GM23338 (cell line): ENCODE measurements at regions not wholly inside any gene's neighbourhood (a gene's known extent, or its start where the extent isn't known, plus 50 kb on each side); places are given as distances from the start of the nearest gene placed in this dataset.
A peak's percentile ranks its signal among the peaks of the same experiment; 100 is the strongest.

Experiments
- ATAC-seq: fragments of 200-7000 bp; cut with Tn5 transposase; 3 replicates; pipeline ENCODE4 v1.9.1; 2020
- DNase-seq: peaks from one replicate; pipeline ENCODE4 v3.0.0-alpha.2; 2015; ENCODE audit warnings: low spot score
- H2AFZ ChIP-seq: fragments of 200-600 bp; sonication (generic); 2 replicates; pipeline ENCODE4 v1.8.0; 2016; ENCODE audit warnings: antibody characterized with exemption, mild to moderate bottlenecking, moderate library complexity
- H3F3A ChIP-seq: fragments of 200-600 bp; sonication (generic); replicated peaks from 2 replicates; pipeline ENCODE4 v1.8.0; 2017; ENCODE audit warnings: antibody characterized with exemption, mixed run types, low read depth
- H3K27ac ChIP-seq: fragments of 200-600 bp; sonication (generic); 2 replicates; pipeline ENCODE4 v1.6.1; 2016; ENCODE audit warnings: low read depth
- H3K27me3 ChIP-seq: fragments of 200-600 bp; sonication (generic); 2 replicates; pipeline ENCODE4 v1.8.0; 2016; ENCODE audit warnings: mild to moderate bottlenecking, mixed run types, moderate library complexity; ENCODE audit not compliant: insufficient read depth
- H3K36me3 ChIP-seq: fragments of 200-600 bp; sonication (generic); 2 replicates; pipeline ENCODE4 v1.8.0; 2016; ENCODE audit warnings: mild to moderate bottlenecking; ENCODE audit not compliant: insufficient read depth
- H3K4me1 ChIP-seq: fragments of 200-600 bp; sonication (generic); 2 replicates; pipeline ENCODE4 v1.8.0; 2016; ENCODE audit warnings: mild to moderate bottlenecking, moderate library complexity; ENCODE audit not compliant: insufficient read depth
- H3K4me2 ChIP-seq: fragments of 200-600 bp; sonication (generic); 2 replicates; pipeline ENCODE4 v1.7.1; 2017; ENCODE audit warnings: mixed run types
- H3K4me3 ChIP-seq: fragments of 200-600 bp; sonication (generic); 2 replicates; pipeline ENCODE4 v1.6.1; 2016; ENCODE audit warnings: mixed run types
- H3K79me2 ChIP-seq: fragments of 200-600 bp; sonication (generic); replicated peaks from 2 replicates; pipeline ENCODE4 v1.8.0; 2017; ENCODE audit warnings: mild to moderate bottlenecking; ENCODE audit not compliant: insufficient read depth
- H3K9me2 ChIP-seq: fragments of 200-600 bp; sonication (generic); 2 replicates; pipeline ENCODE4 v1.8.0; 2017; ENCODE audit not compliant: insufficient read depth
- H4K20me1 ChIP-seq: fragments of 200-600 bp; sonication (generic); replicated peaks from 2 replicates; pipeline ENCODE4 v1.8.0; 2017; ENCODE audit warnings: mild to moderate bottlenecking; ENCODE audit not compliant: insufficient read depth
- H3K27ac Mint-ChIP-seq: 2 replicates; pipeline ENCODE4 v1.8.0; 2020; ENCODE audit warnings: inconsistent platforms, mild to moderate bottlenecking, moderate library complexity, mixed read lengths
- H3K27me3 Mint-ChIP-seq: 3 replicates; pipeline ENCODE4 v1.8.0; 2022; ENCODE audit warnings: low read depth, mild to moderate bottlenecking, moderate library complexity, mixed read lengths, inconsistent platforms; ENCODE audit not compliant: insufficient read depth, poor library complexity
- H3K36me3 Mint-ChIP-seq: 3 replicates; pipeline ENCODE4 v1.8.0; 2021; ENCODE audit warnings: low read depth, mild to moderate bottlenecking, inconsistent platforms, moderate library complexity, mixed read lengths
- H3K4me1 Mint-ChIP-seq: 3 replicates; pipeline ENCODE4 v1.8.0; 2020; ENCODE audit warnings: mild to moderate bottlenecking, inconsistent platforms, mixed read lengths
- H3K4me3 Mint-ChIP-seq: 3 replicates; pipeline ENCODE4 v1.8.0; 2021; ENCODE audit warnings: moderate library complexity, mild to moderate bottlenecking, inconsistent platforms, mixed read lengths
- H3K9me3 Mint-ChIP-seq: 3 replicates; pipeline ENCODE4 v1.8.0; 2020; ENCODE audit warnings: moderate library complexity, mild to moderate bottlenecking, inconsistent platforms, mixed read lengths
- JUNB ChIP-seq: IDR thresholded peaks from one replicate; pipeline ENCODE4 v1.6.1; 2016; ENCODE audit warnings: antibody characterized with exemption; ENCODE audit not compliant: unreplicated experiment
- STAT1 ChIP-seq: IDR thresholded peaks from one replicate; pipeline ENCODE4 v1.6.1; 2016; ENCODE audit warnings: antibody characterized with exemption; ENCODE audit not compliant: unreplicated experiment
- ZNF331 ChIP-seq: fragments of 250-450 bp; sonication (Bioruptor Pico); IDR thresholded peaks from 2 replicates; pipeline ENCODE4 v1.5.0; 2020; ENCODE audit warnings: low read depth, mild to moderate bottlenecking, moderate library complexity
- TF ChIP-seq, protein P1 (sequence below): IDR thresholded peaks from one replicate; pipeline ENCODE4 v1.6.1; 2018; ENCODE audit warnings: antibody characterized with exemption; ENCODE audit not compliant: unreplicated experiment

DNA sequence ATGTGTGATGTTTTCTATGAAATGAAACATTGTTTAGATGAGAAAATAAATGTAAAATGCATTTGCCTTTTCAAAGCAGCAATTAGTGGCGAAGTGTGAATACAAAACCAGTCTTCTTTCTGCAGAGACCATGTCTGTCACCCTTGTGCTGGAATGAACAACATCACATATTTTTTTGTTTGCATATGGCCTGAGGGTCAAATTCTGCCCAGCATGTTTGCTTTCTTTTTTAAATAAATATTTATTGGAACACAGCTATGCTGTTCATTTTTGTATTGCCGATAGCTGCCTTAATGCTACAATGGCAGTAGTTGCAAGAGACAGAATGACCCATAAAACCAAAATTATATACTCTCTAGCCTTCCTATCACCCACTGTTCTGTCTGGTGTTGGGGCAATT, 75.3 kb upstream of the SNRPN start:
- ATAC-seq (no peak), DNase-seq (no peak)
- Mint-ChIP-seq H3K27ac (0 out of 2 replicates have a peak overlapping the region, but pooled peaks have one; percentile 41), H3K27me3 (peaks cover 3% of the 10 kb centered on the region), H3K4me3 (no peak overlapping the region), H3K36me3 (peaks cover 18% of the 10 kb centered on the region; the same call in 2 of the 3 replicates), H3K9me3 (peaks cover 50% of the 10 kb centered on the region), H3K4me1 (peaks cover 16% of the 10 kb centered on the region)
- Histone ChIP-seq H4K20me1 (no peaks in the 10 kb centered on the region), H3K4me1 (peaks cover 11% of the 10 kb centered on the region), H3K27me3 (no peaks in the 10 kb centered on the region), H3K9me2 (no peaks in the 10 kb centered on the region), H3F3A (no peaks in the 10 kb centered on the region), H3K4me2 (peak overlapping the region; percentile 42; the same call in 1 of the 2 replicates), H3K36me3 (no peaks in the 10 kb centered on the region), H2AFZ (no peak overlapping the region), H3K79me2 (peaks cover 6% of the 10 kb centered on the region; the same call in 1 of the 2 replicates), H3K27ac (no peak overlapping the region), H3K4me3 (no peak overlapping the region)
- TF ChIP-seq JUNB (no peak), ZNF331 (CRISPR knock-in tag) (no peak), STAT1 (no peak)
- TF ChIP-seq, protein P1, sequence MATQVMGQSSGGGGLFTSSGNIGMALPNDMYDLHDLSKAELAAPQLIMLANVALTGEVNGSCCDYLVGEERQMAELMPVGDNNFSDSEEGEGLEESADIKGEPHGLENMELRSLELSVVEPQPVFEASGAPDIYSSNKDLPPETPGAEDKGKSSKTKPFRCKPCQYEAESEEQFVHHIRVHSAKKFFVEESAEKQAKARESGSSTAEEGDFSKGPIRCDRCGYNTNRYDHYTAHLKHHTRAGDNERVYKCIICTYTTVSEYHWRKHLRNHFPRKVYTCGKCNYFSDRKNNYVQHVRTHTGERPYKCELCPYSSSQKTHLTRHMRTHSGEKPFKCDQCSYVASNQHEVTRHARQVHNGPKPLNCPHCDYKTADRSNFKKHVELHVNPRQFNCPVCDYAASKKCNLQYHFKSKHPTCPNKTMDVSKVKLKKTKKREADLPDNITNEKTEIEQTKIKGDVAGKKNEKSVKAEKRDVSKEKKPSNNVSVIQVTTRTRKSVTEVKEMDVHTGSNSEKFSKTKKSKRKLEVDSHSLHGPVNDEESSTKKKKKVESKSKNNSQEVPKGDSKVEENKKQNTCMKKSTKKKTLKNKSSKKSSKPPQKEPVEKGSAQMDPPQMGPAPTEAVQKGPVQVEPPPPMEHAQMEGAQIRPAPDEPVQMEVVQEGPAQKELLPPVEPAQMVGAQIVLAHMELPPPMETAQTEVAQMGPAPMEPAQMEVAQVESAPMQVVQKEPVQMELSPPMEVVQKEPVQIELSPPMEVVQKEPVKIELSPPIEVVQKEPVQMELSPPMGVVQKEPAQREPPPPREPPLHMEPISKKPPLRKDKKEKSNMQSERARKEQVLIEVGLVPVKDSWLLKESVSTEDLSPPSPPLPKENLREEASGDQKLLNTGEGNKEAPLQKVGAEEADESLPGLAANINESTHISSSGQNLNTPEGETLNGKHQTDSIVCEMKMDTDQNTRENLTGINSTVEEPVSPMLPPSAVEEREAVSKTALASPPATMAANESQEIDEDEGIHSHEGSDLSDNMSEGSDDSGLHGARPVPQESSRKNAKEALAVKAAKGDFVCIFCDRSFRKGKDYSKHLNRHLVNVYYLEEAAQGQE = no peak

DNA sequence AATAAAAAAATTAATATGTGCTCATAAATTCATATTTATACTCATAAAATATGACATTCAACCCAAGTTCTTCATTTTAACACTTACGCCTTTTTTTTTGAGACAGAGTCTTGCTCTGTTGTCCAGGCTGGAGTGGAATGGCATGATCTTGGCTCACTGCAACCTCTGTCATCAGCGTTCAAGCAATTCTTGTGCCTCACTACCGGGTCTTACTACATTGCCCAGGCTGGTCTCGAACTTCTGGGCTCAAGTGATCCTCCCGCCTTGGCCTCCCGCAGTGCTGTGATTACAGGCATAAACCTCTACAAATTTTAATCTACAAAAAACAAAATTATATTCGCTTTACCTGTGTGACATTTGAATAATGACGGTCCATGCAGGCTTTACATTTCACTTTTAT, 74.1 kb upstream of the SNRPN start:
- Histone ChIP-seq H3F3A (no peaks in the 10 kb centered on the region), H3K4me1 (peaks cover 15% of the 10 kb centered on the region), H3K4me3 (no peak overlapping the region), H3K9me2 (no peaks in the 10 kb centered on the region), H4K20me1 (no peaks in the 10 kb centered on the region), H3K36me3 (no peaks in the 10 kb centered on the region), H2AFZ (no peak overlapping the region), H3K27ac (no peak overlapping the region), H3K79me2 (peaks cover 6% of the 10 kb centered on the region; the same call in 1 of the 2 replicates), H3K27me3 (no peaks in the 10 kb centered on the region), H3K4me2 (no peak overlapping the region)
- peaks cover 15% of the 10 kb centered on the region; the same call in 2 of the 3 replicates for H3K36me3 Mint-ChIP-seq
- no peak for ATAC-seq
- DNase-seq = no peak
- peaks cover 3% of the 10 kb centered on the region for H3K27me3 Mint-ChIP-seq
- no peak overlapping the region for H3K4me3 Mint-ChIP-seq
- peaks cover 43% of the 10 kb centered on the region for H3K9me3 Mint-ChIP-seq
- H3K27ac Mint-ChIP-seq = no peak overlapping the region
- peaks cover 27% of the 10 kb centered on the region for H3K4me1 Mint-ChIP-seq
- TF ChIP-seq, protein P1 = no peak
